Sigmoid colon (tissue), 4 donors: ENCODE measurements at regions not wholly inside any gene's neighbourhood (a gene's known extent, or its start where the extent isn't known, plus 50 kb on each side); places are given as distances from the start of the nearest gene placed in this dataset.
"Not testable (repeated sequence)": the region's sequence is repeated elsewhere in the genome, so short reads cannot be mapped to it uniquely, and the experiment has no call there.

ENCODE experiments used
- CTCF ChIP-seq, 4 experiments: fragments of 450-650 bp in 3 of 4; fragments of 200-600 bp in 1 of 4; IDR thresholded peaks; one replicate each; pipeline ENCODE4 v1.5.1; 2016 to 2019; ENCODE audit warnings: antibody characterized with exemption in 4 of 4, mild to moderate bottlenecking in 3 of 4, moderate library complexity in 2 of 4
- EP300 ChIP-seq, 4 donors: sonication (generic); formaldehyde crosslinking; IDR thresholded peaks; one replicate each; pipeline ENCODE4 v1.6.1; 2017; ENCODE audit warnings: antibody characterized with exemption in 4 of 4
- POLR2A ChIP-seq, 2 donors: fragments of 450-650 bp; IDR thresholded peaks; one replicate each; pipeline ENCODE4 v1.6.1; 2016; ENCODE audit warnings: antibody characterized with exemption in 2 of 2, mild to moderate bottlenecking in 2 of 2, moderate library complexity in 2 of 2
- POLR2AphosphoS5 ChIP-seq, 4 donors: sonication (generic); formaldehyde crosslinking; IDR thresholded peaks; one replicate each; pipeline ENCODE4 v1.6.1; 2017; ENCODE audit warnings: antibody characterized with exemption in 4 of 4

GRCh38 chr11:71767016-71767415 lies 66.0 kb upstream of the DEFB108B start:
- not testable (repeated sequence) for TF ChIP-seq POLR2AphosphoS5, EP300, CTCF, POLR2A (IDR thresholded peaks at IDR 0.05)
